ENCODE measurements at regions not wholly inside any gene's neighbourhood (a gene's known extent, or its start where the extent isn't known, plus 50 kb on each side); places are given as distances from the start of the nearest gene placed in this dataset.
A peak's percentile ranks its signal among the peaks of the same experiment; 100 is the strongest.

DNA sequence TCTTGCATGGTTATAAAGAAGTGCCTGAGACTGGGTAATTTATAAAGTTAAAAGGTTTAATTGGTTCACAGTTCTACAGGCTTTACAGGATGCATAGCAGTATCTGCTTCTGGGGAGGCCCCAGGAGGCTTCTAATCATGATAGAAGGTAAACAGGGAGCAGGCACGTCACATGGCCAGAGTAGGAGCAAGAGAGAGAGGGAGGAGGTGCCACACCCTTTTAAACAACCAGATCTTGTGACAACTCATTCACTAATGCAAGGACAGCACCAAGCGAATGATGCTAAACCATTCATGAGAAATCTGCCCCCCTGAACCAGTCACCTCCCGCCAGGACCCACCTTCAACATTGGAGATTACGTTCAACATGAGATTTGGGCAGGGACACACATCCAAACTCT lies 141.1 kb downstream of the EN1 start (continued):
- TF ChIP-seq, protein P1, sequence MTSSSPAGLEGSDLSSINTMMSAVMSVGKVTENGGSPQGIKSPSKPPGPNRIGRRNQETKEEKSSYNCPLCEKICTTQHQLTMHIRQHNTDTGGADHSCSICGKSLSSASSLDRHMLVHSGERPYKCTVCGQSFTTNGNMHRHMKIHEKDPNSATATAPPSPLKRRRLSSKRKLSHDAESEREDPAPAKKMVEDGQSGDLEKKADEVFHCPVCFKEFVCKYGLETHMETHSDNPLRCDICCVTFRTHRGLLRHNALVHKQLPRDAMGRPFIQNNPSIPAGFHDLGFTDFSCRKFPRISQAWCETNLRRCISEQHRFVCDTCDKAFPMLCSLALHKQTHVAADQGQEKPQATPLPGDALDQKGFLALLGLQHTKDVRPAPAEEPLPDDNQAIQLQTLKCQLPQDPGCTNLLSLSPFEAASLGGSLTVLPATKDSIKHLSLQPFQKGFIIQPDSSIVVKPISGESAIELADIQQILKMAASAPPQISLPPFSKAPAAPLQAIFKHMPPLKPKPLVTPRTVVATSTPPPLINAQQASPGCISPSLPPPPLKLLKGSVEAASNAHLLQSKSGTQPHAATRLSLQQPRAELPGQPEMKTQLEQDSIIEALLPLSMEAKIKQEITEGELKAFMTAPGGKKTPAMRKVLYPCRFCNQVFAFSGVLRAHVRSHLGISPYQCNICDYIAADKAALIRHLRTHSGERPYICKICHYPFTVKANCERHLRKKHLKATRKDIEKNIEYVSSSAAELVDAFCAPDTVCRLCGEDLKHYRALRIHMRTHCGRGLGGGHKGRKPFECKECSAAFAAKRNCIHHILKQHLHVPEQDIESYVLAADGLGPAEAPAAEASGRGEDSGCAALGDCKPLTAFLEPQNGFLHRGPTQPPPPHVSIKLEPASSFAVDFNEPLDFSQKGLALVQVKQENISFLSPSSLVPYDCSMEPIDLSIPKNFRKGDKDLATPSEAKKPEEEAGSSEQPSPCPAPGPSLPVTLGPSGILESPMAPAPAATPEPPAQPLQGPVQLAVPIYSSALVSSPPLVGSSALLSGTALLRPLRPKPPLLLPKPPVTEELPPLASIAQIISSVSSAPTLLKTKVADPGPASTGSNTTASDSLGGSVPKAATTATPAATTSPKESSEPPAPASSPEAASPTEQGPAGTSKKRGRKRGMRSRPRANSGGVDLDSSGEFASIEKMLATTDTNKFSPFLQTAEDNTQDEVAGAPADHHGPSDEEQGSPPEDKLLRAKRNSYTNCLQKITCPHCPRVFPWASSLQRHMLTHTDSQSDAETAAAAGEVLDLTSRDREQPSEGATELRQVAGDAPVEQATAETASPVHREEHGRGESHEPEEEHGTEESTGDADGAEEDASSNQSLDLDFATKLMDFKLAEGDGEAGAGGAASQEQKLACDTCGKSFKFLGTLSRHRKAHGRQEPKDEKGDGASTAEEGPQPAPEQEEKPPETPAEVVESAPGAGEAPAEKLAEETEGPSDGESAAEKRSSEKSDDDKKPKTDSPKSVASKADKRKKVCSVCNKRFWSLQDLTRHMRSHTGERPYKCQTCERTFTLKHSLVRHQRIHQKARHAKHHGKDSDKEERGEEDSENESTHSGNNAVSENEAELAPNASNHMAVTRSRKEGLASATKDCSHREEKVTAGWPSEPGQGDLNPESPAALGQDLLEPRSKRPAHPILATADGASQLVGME (CRISPR knock-in tag; IDR thresholded peaks at IDR 0.05), result no peak
- TF ChIP-seq, protein P2, sequence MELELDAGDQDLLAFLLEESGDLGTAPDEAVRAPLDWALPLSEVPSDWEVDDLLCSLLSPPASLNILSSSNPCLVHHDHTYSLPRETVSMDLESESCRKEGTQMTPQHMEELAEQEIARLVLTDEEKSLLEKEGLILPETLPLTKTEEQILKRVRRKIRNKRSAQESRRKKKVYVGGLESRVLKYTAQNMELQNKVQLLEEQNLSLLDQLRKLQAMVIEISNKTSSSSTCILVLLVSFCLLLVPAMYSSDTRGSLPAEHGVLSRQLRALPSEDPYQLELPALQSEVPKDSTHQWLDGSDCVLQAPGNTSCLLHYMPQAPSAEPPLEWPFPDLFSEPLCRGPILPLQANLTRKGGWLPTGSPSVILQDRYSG (tag; conservative IDR thresholded peaks at IDR 0.05; ENCODE audit: low read depth), result no peak
- peak; percentile 72; the same call in 1 of the 2 replicates for TF ChIP-seq ZNF24 (IDR thresholded peaks at IDR 0.05)
- TF ChIP-seq, protein P3, sequence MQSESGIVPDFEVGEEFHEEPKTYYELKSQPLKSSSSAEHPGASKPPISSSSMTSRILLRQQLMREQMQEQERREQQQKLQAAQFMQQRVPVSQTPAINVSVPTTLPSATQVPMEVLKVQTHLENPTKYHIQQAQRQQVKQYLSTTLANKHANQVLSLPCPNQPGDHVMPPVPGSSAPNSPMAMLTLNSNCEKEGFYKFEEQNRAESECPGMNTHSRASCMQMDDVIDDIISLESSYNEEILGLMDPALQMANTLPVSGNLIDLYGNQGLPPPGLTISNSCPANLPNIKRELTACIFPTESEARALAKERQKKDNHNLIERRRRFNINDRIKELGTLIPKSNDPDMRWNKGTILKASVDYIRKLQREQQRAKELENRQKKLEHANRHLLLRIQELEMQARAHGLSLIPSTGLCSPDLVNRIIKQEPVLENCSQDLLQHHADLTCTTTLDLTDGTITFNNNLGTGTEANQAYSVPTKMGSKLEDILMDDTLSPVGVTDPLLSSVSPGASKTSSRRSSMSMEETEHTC (IDR thresholded peaks at IDR 0.05), result peak; percentile 29; the same call in 1 of the 2 replicates
- TF ChIP-seq, protein P4, sequence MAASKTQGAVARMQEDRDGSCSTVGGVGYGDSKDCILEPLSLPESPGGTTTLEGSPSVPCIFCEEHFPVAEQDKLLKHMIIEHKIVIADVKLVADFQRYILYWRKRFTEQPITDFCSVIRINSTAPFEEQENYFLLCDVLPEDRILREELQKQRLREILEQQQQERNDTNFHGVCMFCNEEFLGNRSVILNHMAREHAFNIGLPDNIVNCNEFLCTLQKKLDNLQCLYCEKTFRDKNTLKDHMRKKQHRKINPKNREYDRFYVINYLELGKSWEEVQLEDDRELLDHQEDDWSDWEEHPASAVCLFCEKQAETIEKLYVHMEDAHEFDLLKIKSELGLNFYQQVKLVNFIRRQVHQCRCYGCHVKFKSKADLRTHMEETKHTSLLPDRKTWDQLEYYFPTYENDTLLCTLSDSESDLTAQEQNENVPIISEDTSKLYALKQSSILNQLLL (CRISPR knock-in tag; IDR thresholded peaks at IDR 0.05; ENCODE audit: borderline replicate concordance), result no peak
- 0 out of 2 replicates have a peak, but pooled peaks have one; percentile 28 for TF ChIP-seq FOXJ2 (tag; IDR thresholded peaks at IDR 0.05)
- TF ChIP-seq, protein P5, sequence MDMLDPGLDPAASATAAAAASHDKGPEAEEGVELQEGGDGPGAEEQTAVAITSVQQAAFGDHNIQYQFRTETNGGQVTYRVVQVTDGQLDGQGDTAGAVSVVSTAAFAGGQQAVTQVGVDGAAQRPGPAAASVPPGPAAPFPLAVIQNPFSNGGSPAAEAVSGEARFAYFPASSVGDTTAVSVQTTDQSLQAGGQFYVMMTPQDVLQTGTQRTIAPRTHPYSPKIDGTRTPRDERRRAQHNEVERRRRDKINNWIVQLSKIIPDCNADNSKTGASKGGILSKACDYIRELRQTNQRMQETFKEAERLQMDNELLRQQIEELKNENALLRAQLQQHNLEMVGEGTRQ (CRISPR knock-in tag; IDR thresholded peaks at IDR 0.05), result peak; percentile 51
- TF ChIP-seq RAD51 (IDR thresholded peaks at IDR 0.05; ENCODE audit: borderline replicate concordance, low read depth), result peak; percentile 51; the same call in 1 of the 2 replicates

All from K562 (cell line).